ENCODE measurements at regions not wholly inside any gene's neighbourhood (a gene's known extent, or its start where the extent isn't known, plus 50 kb on each side); places are given as distances from the start of the nearest gene placed in this dataset. TPM values are rescaled to one million over a fixed set of nuclear protein-coding genes. Genes with fewer than 3 reads are reported as not detected.
"Not testable (repeated sequence)": the region's sequence is repeated elsewhere in the genome, so short reads cannot be mapped to it uniquely, and the experiment has no call there.

DNA sequence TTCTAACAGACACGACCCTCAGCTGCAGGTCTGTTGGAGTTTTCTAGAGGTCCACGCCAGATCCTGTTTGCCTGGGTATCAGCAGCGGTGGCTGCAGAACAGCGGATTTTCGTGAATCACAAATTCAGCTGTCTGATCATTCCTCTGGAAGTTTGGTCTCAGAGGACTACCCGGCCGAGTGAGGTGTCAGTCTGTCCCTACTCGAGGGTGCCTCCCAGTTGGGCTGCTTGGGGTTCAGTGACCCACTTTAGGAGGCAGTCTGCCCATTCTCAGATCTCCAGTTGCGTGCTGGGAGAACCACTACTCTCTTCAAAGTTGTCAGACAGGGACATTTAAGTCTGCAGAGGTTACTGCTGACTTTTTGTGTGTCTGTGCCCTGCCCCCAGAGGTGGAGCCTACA is 1664.1 kb downstream of the RPIA start:
- H3K4me1 ChIP-seq; H3K27me3 ChIP-seq; H3K36me3 ChIP-seq; H3K9me3 ChIP-seq; H3K4me3 ChIP-seq; H3K27ac ChIP-seq; DNase-seq; intact Hi-C loops (cut with DNase I; ENCODE audit: low total_unique reads): not testable (repeated sequence)

- H3K4me1 ChIP-seq; H3K27me3 ChIP-seq; intact Hi-C loops (cut with DNase I; ENCODE audit: low total_unique reads); H3K4me3 ChIP-seq; DNase-seq; H3K36me3 ChIP-seq; H3K9me3 ChIP-seq; H3K27ac ChIP-seq: not testable (repeated sequence)
These were observed 1667.9 kb downstream of the RPIA start for GRCh38 chr2:90359344-90359743.

DNA sequence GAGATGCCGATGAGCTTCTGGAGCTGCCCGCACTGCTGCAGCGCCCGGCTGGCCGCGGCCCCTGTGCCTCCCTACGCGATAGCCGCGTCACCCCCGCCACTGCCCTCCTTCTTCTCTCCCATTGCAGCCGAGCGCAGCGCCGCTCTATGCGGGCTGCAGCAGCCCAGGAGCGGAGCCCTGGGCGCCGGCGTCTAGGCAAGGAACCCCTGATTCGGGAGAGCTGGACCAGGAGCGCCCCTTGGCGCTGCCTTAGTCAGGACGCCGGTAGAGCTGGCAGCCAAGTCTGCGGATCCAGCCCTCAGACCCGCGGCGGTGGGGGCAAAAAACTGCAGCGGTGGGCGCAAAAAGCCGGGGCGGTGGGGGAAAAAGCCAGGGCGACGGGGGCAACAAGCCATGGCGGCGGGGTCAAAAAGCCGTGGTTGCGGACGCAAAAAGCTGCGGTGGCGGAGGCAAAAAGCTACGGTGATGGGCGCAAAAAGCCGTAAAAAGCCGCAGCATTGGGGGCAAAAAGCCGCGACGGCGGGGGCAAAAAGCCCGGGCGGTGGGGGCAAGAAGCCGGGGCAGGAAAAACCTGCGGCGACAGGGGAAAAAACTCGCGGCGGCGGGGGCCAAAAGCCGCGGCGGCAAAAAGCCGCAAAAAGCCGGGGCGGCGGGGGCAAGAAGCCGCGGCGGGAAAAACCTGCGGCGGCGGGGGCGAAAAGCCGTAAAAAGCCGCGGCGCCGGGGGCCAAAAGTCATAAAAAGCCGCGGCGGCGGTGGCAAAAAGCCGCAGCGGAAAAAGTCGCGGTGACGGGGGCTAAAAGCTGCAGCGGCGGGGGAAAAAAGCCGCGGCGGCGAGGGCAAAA is 1668.6 kb downstream of the RPIA start:
- H3K9me3 ChIP-seq; H3K36me3 ChIP-seq; H3K27me3 ChIP-seq; DNase-seq; intact Hi-C loops (cut with DNase I; ENCODE audit: low total_unique reads); H3K4me1 ChIP-seq; H3K4me3 ChIP-seq; H3K27ac ChIP-seq: not testable (repeated sequence)

DNA sequence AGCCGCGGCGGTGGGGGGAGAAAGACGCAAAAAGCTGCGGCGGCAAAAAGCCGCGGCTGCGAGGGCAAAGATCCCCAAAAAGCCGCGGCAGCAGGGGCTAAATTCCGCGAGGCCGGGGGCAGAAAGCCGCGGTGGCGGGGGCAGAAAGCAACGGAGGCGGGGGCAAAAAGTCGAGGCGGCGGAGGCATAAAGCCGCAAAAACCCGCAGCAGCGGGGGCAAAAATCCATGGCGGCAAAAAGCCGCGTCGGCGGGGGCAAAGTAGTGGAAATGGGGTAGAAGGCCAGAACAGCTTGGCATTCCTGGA is 1669.2 kb downstream of the RPIA start:
- intact Hi-C loops (cut with DNase I; ENCODE audit: low total_unique reads); H3K9me3 ChIP-seq; DNase-seq; H3K4me3 ChIP-seq; H3K27ac ChIP-seq; H3K27me3 ChIP-seq; H3K36me3 ChIP-seq; H3K4me1 ChIP-seq: not testable (repeated sequence)

Small RNA genes lying in the stretch of these regions (small RNA-seq; reads per million reads assigned to genes)
- not detected for gene AC233263.1
- not detected for gene AC233263.2
- not detected for gene IGKV1D-35
- not detected for gene IGKV2D-19
- not detected for gene IGKV2D-36
- gene IGKV2D-38: not detected
- gene IGKV3D-25: not detected

All from uterus (tissue), 3 donors.